ENCODE measurements at regions not wholly inside any gene's neighbourhood (a gene's known extent, or its start where the extent isn't known, plus 50 kb on each side); places are given as distances from the start of the nearest gene placed in this dataset.

DNA sequence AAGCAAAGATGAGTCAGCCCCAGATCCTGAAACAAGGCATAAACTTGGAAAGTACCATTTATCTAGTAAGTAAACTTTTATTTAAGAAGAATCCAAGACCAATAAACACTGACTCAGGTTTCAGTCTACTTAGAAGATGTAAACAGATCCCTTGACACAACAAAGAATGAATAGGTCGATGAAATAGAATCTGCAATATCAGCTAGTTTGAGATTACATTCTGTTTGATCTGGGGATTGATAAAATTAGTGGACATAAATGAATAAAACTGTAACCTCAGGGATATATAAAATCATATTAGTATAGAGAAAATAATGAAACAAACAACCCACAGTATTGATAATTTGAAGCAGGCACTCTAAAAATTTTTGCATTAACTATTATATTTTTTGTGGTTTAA, 708.9 kb downstream of the FAM181B start:
- no peak overlapping the region for H3K4me2 ChIP-seq (ENCODE audit: insufficient read depth in 1 of 2, low read depth in 2 of 2, low read length in 2 of 2)
- CTCF ChIA-PET (ENCODE audit: partially characterized antibody) = no interaction called here

More for the DNA sequence above, 708.9 kb downstream of the FAM181B start:
- WGBS, 2 experiments (ENCODE audit: extremely low coverage in 1 of 2, insufficient coverage in 1 of 2, insufficient read length in 1 of 2, insufficient replicate concordance in 2 of 2, low coverage in 1 of 2, low lambda C conversion rate in 2 of 2, missing lambda C conversion rate in 1 of 2) = 94% methylated on average over 1 of the region's 1 CpG; no CpG with 5 or more reads in 1 of the 2 experiments
- Histone ChIP-seq H4K91ac (replicated peaks; ENCODE audit: insufficient read length, low read length) (no peak overlapping the region), H4K5ac (ENCODE audit: insufficient read length, low read depth, low read length) (no peak overlapping the region), H3K27me3 (replicated peaks in 1 of 4; ENCODE audit: control insufficient read depth in 3 of 4, extremely low read depth in 1 of 4, insufficient read depth in 3 of 4, low read length in 3 of 4) (no peaks in the 10 kb centered on the region), H3K56ac (replicated peaks; ENCODE audit: insufficient read length, low read depth, low read length) (no peak overlapping the region), H3K23me2 (ENCODE audit: low read depth, low read length) (no peaks in the 10 kb centered on the region), H2BK20ac (ENCODE audit: low read length) (no peak overlapping the region), H2BK120ac (replicated peaks; ENCODE audit: low read depth, low read length) (no peak overlapping the region), H3K4ac (replicated peaks; ENCODE audit: insufficient read length, low read depth, low read length) (no peak overlapping the region), H2BK5ac (ENCODE audit: low read depth, low read length) (no peak overlapping the region), H4K8ac (ENCODE audit: extremely low read depth, insufficient read depth, low read length) (no peak overlapping the region), H2AK5ac (ENCODE audit: low read depth, low read length) (no peak overlapping the region), H2AFZ (ENCODE audit: low read length) (no peak overlapping the region), H3K4me1 (replicated peaks in 1 of 4; ENCODE audit: control insufficient read depth in 3 of 4, insufficient read depth in 4 of 4, low read length in 3 of 4) (peaks cover 0 to 4% (median 0%) of the 10 kb centered on the region in 4 experiments; a peak in 1 of 7 replicates), H3K79me2 (ENCODE audit: control insufficient read depth in 1 of 2, insufficient read depth in 2 of 2, low read length in 2 of 2) (no peaks in the 10 kb centered on the region), H3K18ac (ENCODE audit: extremely low read depth, low read length) (no peak overlapping the region), H3K79me1 (ENCODE audit: low read depth, low read length) (no peaks in the 10 kb centered on the region), H3K9ac (replicated peaks in 1 of 4; ENCODE audit: extremely low read depth in 1 of 4, low read depth in 3 of 4, low read length in 3 of 4) (no peak overlapping the region), H2BK12ac (ENCODE audit: low read depth, low read length) (no peak overlapping the region), H3K36me3 (ENCODE audit: control insufficient read depth in 2 of 4, insufficient read depth in 4 of 4, low read length in 3 of 4) (no peaks in the 10 kb centered on the region), H3K14ac (ENCODE audit: insufficient read length) (no peak overlapping the region), H2BK15ac (ENCODE audit: low read length) (no peak overlapping the region), H3K4me3 (ENCODE audit: extremely low read depth in 1 of 4, insufficient read depth in 2 of 4, low read depth in 3 of 4, low read length in 4 of 4) (no peak overlapping the region), H4K20me1 (replicated peaks in 1 of 2; ENCODE audit: control insufficient read depth in 1 of 2, insufficient read depth in 2 of 2, low read length in 2 of 2) (no peaks in the 10 kb centered on the region), H3K23ac (ENCODE audit: insufficient read length) (no peak overlapping the region), H3K27ac (ENCODE audit: low read depth, low read length) (no peak overlapping the region), H3K9me3 (ENCODE audit: insufficient read depth in 2 of 2, low read depth in 1 of 2, low read length in 1 of 2) (peaks cover 0 to 3% of the 10 kb centered on the region in 2 experiments; a peak in 1 of 4 replicates)
- DNase-seq (ENCODE audit: low read depth in 1 of 2, low spot score in 2 of 2) (no peak), FAIRE-seq (no peak)
- POLR2A ChIA-PET (ENCODE audit: partially characterized antibody) = no interaction called here
- TF ChIP-seq GABPA (IDR thresholded peaks at IDR 0.05; ENCODE audit: borderline replicate concordance, insufficient read depth, low read length) (no peak), HDAC2 (IDR thresholded peaks at IDR 0.05; ENCODE audit: borderline replicate concordance in 1 of 2, low read depth in 2 of 2, low read length in 2 of 2) (no peak), TAF1 (IDR thresholded peaks at IDR 0.05; ENCODE audit: low read depth, low read length) (no peak), RFX5 (IDR thresholded peaks at IDR 0.05; ENCODE audit: borderline replicate concordance, low read depth, low read length) (no peak), EZH2 (IDR thresholded peaks at IDR 0.05; ENCODE audit: low read depth, low read length, severe bottlenecking) (no peak), TAF7 (optimal IDR thresholded peaks at IDR 0.05; ENCODE audit: borderline replicate concordance, low read depth, low read length) (no peak), ASH2L (IDR thresholded peaks at IDR 0.05; ENCODE audit: low read length) (no peak), SIX5 (IDR thresholded peaks at IDR 0.05; ENCODE audit: low read depth, low read length) (no peak), CHD2 (IDR thresholded peaks at IDR 0.05; ENCODE audit: low read length) (no peak)

Data from H1 (cell line).